22Rv1 (cell line): ENCODE measurements at regions not wholly inside any gene's neighbourhood (a gene's known extent, or its start where the extent isn't known, plus 50 kb on each side); places are given as distances from the start of the nearest gene placed in this dataset.
"Not testable (repeated sequence)": the region's sequence is repeated elsewhere in the genome, so short reads cannot be mapped to it uniquely, and the experiment has no call there.

Source experiments
- CTCF ChIP-seq: fragments of 450-650 bp; IDR thresholded peaks from 2 replicates; pipeline ENCODE4 v1.5.1; 2017; ENCODE audit warnings: mild to moderate bottlenecking
- ZFX ChIP-seq: fragments of 450-650 bp; IDR thresholded peaks from 2 replicates; pipeline ENCODE4 v1.6.1; 2017; ENCODE audit warnings: antibody characterized with exemption, borderline replicate concordance

- TF ChIP-seq CTCF, ZFX: not testable (repeated sequence)
Measured at GRCh38 chr20:19064788-19065187, 147.7 kb upstream of the SLC24A3 start.
